ENCODE measurements at regions not wholly inside any gene's neighbourhood (a gene's known extent, or its start where the extent isn't known, plus 50 kb on each side); places are given as distances from the start of the nearest gene placed in this dataset.

GRCh38 chr1:30645807-30646206, 77.6 kb downstream of the MATN1 start:
- Histone ChIP-seq H3K79me2 (replicated peaks; ENCODE audit: insufficient read depth, low read length) (no peaks in the 10 kb centered on the region), H3F3A (ENCODE audit: insufficient read depth, low read length, poor library complexity, severe bottlenecking) (no peaks in the 10 kb centered on the region), H3K36me3 (ENCODE audit: insufficient read depth, low read length) (no peaks in the 10 kb centered on the region), H3K4me3 (ENCODE audit: low read length) (no peak overlapping the region), H3K9me3 (ENCODE audit: low read length) (no peaks in the 10 kb centered on the region), H3K27me3 (ENCODE audit: insufficient read depth, low read depth, low read length) (peaks cover 7% of the 10 kb centered on the region), H4K20me1 (ENCODE audit: insufficient read depth) (no peaks in the 10 kb centered on the region), H3K27ac (ENCODE audit: low read length) (no peak overlapping the region), H3K9ac (ENCODE audit: low read length) (no peak overlapping the region), H3K9me2 (ENCODE audit: insufficient read depth, low read length) (no peaks in the 10 kb centered on the region), H2AFZ (ENCODE audit: low read depth, low read length) (no peak overlapping the region), H3K4me2 (ENCODE audit: low read length) (no peak overlapping the region)
- TF ChIP-seq POLR2AphosphoS5 (IDR thresholded peaks at IDR 0.05) (no peak), MXI1 (conservative IDR thresholded peaks at IDR 0.05; ENCODE audit: poor library complexity, severe bottlenecking) (no peak), RAD21 (conservative IDR thresholded peaks at IDR 0.05) (no peak), TAF1 (IDR thresholded peaks at IDR 0.05; ENCODE audit: low read depth) (no peak), CTCF (IDR thresholded peaks at IDR 0.05; ENCODE audit: poor library complexity, severe bottlenecking) (no peak), SMC3 (conservative IDR thresholded peaks at IDR 0.05; ENCODE audit: poor library complexity) (no peak), EP300 (conservative IDR thresholded peaks at IDR 0.05; ENCODE audit: poor library complexity, severe bottlenecking) (no peak), EZH2 (IDR thresholded peaks at IDR 0.05; ENCODE audit: borderline replicate concordance, insufficient read depth, low read length, poor library complexity, severe bottlenecking) (no peak)
- TF ChIP-seq, protein P1, sequence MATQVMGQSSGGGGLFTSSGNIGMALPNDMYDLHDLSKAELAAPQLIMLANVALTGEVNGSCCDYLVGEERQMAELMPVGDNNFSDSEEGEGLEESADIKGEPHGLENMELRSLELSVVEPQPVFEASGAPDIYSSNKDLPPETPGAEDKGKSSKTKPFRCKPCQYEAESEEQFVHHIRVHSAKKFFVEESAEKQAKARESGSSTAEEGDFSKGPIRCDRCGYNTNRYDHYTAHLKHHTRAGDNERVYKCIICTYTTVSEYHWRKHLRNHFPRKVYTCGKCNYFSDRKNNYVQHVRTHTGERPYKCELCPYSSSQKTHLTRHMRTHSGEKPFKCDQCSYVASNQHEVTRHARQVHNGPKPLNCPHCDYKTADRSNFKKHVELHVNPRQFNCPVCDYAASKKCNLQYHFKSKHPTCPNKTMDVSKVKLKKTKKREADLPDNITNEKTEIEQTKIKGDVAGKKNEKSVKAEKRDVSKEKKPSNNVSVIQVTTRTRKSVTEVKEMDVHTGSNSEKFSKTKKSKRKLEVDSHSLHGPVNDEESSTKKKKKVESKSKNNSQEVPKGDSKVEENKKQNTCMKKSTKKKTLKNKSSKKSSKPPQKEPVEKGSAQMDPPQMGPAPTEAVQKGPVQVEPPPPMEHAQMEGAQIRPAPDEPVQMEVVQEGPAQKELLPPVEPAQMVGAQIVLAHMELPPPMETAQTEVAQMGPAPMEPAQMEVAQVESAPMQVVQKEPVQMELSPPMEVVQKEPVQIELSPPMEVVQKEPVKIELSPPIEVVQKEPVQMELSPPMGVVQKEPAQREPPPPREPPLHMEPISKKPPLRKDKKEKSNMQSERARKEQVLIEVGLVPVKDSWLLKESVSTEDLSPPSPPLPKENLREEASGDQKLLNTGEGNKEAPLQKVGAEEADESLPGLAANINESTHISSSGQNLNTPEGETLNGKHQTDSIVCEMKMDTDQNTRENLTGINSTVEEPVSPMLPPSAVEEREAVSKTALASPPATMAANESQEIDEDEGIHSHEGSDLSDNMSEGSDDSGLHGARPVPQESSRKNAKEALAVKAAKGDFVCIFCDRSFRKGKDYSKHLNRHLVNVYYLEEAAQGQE (IDR thresholded peaks at IDR 0.05; ENCODE audit: borderline replicate concordance) = no peak

- Histone ChIP-seq H4K20me1 (ENCODE audit: insufficient read depth) (no peaks in the 10 kb centered on the region), H3K4me2 (ENCODE audit: low read length) (no peak overlapping the region), H3K9me2 (ENCODE audit: insufficient read depth, low read length) (no peaks in the 10 kb centered on the region), H3K27me3 (ENCODE audit: insufficient read depth, low read depth, low read length) (no peaks in the 10 kb centered on the region), H3K27ac (ENCODE audit: low read length) (no peak overlapping the region), H3K36me3 (ENCODE audit: insufficient read depth, low read length) (no peaks in the 10 kb centered on the region), H3F3A (ENCODE audit: insufficient read depth, low read length, poor library complexity, severe bottlenecking) (no peaks in the 10 kb centered on the region), H3K9me3 (ENCODE audit: low read length) (no peaks in the 10 kb centered on the region), H3K79me2 (replicated peaks; ENCODE audit: insufficient read depth, low read length) (no peaks in the 10 kb centered on the region), H3K9ac (ENCODE audit: low read length) (no peak overlapping the region), H2AFZ (ENCODE audit: low read depth, low read length) (no peak overlapping the region), H3K4me3 (ENCODE audit: low read length) (no peak overlapping the region)
- TF ChIP-seq EZH2 (IDR thresholded peaks at IDR 0.05; ENCODE audit: borderline replicate concordance, insufficient read depth, low read length, poor library complexity, severe bottlenecking) (no peak), POLR2AphosphoS5 (IDR thresholded peaks at IDR 0.05) (no peak), TAF1 (IDR thresholded peaks at IDR 0.05; ENCODE audit: low read depth) (no peak), MXI1 (conservative IDR thresholded peaks at IDR 0.05; ENCODE audit: poor library complexity, severe bottlenecking) (no peak), EP300 (conservative IDR thresholded peaks at IDR 0.05; ENCODE audit: poor library complexity, severe bottlenecking) (no peak), CTCF (IDR thresholded peaks at IDR 0.05; ENCODE audit: poor library complexity, severe bottlenecking) (no peak), RAD21 (conservative IDR thresholded peaks at IDR 0.05) (no peak), SMC3 (conservative IDR thresholded peaks at IDR 0.05; ENCODE audit: poor library complexity) (no peak)
- TF ChIP-seq, protein P1 (IDR thresholded peaks at IDR 0.05; ENCODE audit: borderline replicate concordance) = no peak
Observed at GRCh38 chr1:30642391-30643120, 80.8 kb downstream of the MATN1 start.

Data from neural cell (in vitro differentiated cells).